GM21737 (cell line): ENCODE measurements at regions not wholly inside any gene's neighbourhood (a gene's known extent, or its start where the extent isn't known, plus 50 kb on each side); places are given as distances from the start of the nearest gene placed in this dataset.

Source experiments
- ATAC-seq: cut with Tn5 transposase; IDR thresholded peaks from one replicate; pipeline ENCODE4 v1.9.1; 2021; ENCODE audit warnings: mild to moderate bottlenecking, moderate library complexity; ENCODE audit not compliant: unreplicated experiment

DNA sequence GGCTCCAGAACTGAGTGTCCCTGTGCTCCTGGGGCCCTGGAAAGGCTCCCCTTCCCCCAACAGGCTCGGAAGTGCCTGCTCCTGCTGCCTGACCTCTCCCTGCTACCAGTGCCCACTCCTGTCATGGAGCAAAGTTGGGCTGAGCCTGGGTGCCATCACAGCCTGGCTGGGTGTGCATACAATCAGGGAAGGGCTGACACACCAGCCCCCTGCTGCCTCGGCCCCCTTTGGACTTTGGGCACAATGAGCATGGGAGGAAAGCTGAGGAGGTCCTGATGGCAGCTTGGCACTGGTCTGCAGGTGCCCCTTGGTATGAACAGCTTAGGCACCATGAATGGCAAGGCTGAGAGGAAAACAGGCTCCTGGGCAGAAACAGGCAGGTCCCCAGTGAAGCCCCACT is 405.0 kb downstream of the PID1 start:
- ATAC-seq, result no peak

DNA sequence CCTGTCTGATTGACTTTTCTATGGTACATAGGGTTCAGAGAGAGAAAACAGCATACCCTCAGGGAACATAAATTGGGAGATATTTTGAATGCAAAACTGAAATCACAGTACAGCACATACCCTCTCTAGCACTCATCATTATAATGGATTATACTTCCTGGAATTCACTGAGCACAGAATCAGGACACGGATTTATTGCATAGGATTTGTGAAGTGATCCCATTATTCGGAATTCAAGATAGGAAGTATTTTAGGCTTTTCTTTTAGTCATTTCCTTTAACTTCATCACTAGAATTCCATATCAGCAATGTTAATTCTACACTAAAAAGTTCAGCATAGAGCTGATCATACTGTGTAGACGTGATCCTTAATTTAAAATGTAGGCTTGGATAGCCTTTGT is 407.0 kb downstream of the PID1 start:
- ATAC-seq, result no peak

DNA sequence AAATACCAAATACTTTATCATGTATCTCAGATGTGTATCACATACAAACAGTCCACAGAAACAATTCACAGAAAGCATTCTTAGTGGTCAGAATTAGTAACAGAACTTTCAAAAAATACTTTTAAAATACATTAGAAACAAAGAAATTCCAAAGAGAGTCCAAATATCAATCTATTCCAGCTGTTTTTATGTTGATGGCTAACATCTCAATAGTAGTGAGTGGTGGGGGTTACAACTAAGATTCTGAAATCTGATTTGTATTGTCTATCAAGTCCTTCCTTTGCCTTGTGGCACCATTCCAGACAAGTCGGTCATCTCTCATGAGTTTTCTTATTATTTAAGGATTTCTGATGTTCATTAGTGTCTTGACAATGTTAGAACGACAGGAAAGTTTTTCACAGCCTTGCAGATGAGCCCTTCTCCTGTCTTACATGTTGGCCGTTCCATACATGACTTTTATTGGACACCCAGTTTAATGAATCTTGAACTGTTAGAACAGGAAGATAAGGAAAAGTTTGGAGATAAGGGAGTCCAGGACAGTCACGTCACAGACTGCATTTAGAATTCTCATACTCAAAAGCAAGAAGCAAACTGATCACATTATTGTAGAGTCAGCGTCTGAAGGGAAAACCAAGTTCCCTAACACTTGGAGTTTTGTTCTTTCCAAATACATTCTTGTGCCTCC is 410.3 kb downstream of the PID1 start:
- no peak for ATAC-seq

DNA sequence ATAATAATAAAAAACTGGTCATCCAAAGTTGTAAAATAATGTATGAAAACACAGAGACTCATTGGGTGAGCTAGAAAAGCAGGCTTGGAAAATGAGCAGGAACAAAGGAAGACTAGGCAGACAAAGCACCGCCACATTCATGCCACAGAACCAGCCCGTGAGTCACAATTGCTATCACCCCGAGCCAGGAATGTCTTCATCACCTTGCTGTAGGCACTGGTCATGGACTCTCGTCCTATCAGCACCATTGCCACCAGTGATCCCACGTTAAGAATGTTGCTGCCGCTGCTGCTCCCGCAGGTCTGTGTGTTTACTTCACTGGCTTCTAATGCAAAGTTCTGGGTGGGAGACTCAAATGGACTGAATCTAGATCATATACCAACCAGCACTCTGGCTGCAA is 417.9 kb downstream of the PID1 start:
- no peak for ATAC-seq

DNA sequence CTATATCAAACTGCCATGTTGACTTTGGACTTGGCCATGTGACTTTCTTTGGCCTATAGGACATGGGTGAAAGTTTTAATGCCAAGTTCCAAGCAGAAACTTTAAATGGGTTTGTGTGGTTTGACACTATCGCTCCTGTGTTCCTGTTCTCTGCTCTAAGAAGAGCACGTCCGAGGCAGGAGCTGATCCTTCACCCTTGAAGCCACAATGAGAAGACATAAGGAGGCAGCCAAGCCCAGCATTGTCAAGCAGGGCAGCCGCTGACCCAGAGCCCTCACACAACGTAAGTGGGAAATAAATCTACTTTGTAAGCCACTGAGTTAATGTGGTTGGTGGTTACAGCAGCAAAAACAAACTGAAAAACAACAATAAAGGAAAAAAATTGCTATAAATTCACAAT is 422.4 kb downstream of the PID1 start:
- ATAC-seq, result no peak

DNA sequence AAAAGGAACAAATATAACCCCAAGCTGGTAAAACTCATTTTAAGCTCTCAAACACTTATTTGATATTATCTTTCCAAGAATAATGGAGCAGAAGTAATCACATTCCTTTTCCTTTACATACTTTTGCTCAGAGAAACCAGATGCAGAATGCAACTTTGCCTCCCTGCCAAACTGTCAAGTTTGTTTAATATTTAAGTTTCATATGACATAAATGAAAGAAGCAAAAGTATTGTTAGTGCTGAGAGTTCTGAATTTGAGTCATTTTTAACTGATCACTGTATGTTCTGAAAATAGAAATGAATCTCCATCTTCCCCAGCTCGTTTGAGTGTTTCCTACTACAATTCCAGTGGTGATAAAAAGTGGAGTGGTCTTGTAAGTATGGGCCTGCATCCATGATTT is 423.4 kb downstream of the PID1 start:
- no peak for ATAC-seq

DNA sequence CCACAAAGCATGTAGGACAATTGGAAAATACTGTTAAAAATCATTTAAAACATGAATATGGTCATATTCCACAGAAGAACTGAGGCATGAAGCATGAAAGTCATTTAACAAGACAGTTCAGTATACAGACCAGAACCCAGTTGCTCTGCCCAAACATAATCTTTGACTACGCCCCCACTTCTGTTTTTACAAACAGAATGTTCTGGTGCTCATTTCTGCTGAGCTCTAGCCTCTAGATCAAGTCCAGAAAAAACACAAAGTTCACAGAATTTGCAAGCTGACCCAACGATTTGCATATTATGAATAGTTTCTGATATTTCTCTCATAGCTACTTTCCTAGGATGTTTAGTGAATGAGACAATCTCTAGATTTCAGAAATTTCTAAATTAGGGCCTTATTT is 424.9 kb downstream of the PID1 start:
- no peak for ATAC-seq

DNA sequence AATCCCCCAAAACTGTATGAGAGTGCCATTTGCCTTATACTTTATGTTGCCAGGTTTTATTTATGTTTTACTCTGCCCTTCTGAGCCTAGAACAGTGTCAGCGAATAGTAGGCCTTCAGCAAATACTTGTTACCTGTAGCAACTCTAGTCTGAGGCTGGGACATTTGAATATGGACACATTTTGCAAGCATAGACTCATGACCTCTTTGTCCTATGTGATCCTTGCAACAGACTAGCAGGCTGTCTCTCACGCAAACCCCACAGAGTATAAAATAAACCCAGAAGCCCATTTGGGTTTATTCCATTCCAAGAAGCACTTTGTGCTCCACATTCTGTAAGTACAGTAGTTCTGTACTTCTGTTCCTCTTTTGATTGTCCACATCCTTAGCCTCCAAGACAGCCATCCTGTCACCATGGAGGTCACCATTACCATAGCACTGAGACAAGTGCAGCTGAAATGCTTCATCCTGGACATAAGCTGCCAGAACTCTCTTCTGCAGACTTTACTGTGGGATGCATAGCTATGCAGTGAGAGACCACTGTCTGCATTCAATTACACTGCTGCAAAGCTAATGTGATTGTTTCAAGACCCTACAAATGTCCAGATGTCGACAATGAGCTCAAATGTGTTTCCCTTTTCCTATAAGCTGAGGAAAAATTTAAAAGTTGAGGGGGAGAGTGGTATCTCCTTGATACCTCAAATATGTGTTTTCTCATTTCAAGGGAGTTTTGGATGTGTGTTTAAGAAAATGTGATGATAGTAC is 425.7 kb downstream of the PID1 start:
- ATAC-seq, result no peak

DNA sequence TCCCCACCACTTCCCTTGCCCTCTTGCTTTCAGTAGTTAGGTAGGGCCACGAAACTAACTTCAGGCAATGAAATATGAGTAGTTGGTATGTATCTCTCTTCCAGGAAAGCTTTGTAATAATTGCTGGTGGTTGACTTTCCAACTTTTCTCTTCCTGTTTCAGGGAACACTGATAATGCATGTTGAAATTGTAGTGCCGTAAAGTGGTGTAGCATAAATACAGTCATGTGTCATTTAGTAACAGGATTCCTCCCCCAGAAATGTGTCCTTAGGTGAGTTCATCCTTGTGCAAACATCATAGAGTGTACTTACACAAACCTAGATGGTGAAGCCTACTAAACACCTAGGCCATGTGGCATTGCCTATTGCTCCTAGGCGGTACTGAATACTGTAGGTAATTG is 429.2 kb downstream of the PID1 start:
- ATAC-seq, result no peak

DNA sequence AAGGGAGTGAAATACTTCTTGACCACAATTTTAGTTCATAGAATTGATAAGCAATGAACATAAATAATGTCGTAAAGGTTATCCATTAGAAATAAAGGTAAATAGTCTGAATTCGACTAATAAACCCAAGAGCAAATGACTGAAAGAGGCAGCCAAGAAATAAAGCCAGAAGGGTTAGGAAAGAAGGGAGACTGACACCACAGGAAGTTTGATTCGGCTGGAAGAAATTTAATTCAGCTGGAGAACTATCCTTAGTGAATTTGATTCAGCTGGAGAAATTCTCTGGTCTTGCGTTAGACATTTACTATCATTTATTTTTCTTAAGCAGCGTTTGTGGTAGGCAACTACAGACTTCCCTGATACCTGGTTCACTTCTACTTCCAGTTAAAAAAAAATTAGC is 429.6 kb downstream of the PID1 start:
- no peak for ATAC-seq

DNA sequence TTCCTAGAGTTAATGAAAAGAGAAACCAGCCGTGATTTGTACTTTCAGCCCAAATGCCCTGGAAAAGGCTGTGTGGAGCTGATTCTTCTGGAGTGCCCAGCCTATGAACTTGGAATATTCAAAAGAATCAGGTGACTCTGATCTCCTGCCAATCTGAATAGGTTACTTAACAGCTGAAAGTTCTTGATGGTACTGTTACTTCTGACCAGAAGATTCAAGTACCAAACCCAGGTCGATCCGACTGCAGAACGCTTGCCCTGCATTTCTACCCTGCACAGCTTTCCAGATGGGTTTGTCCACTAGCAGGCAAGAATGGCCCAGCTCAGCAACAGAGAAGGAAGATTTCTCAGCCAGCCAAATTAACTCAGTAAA is 430.4 kb downstream of the PID1 start:
- no peak for ATAC-seq

DNA sequence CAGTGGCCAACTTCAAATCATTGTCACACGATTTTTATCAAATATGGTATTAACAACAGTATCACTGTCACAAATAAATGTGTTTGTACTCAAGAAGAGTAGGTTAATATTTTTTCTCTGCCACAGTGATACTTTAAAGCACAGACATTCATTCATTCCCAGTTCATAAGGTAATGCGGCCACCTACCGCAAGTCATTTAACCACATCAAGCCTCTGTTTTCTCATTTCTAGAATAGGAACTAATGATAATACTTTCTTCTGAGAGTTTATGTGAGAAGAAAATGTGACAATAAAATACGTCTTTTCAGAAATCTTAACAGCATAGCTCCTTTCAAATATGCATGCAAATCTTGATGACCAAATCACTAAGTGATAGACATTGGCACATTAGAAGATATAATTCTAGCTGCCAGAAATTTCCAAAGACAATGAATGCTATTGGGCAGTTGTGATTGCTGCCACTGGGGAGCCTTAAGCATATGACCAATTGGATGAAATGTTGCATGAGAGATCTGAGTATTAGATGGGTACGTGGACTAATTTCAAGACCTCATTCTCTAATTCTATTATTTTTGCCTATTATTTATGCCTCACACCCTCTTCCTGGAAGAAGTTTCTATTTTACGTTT is 430.9 kb downstream of the PID1 start:
- ATAC-seq, result no peak

DNA sequence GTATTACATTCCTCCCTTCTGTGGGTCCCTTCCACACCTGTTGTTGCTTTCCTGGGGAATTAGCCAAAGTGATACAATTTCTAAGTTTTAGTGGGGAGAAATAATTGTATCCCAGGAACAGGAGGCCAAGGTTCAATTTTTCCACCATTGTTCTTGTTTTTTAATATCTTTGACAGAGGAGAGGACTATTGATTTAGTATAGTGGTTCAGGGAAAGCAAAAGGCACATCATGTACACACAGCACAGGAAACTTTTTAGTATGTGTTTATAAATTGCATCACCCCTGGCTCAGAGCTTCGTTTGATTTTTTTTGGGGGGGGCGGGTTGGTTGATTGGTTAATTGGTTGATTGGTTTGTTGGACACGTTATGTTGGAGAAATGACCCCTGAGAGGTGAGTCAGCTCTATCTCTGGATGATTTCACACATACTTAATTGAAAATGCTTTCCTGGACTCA is 431.6 kb downstream of the PID1 start:
- no peak for ATAC-seq

DNA sequence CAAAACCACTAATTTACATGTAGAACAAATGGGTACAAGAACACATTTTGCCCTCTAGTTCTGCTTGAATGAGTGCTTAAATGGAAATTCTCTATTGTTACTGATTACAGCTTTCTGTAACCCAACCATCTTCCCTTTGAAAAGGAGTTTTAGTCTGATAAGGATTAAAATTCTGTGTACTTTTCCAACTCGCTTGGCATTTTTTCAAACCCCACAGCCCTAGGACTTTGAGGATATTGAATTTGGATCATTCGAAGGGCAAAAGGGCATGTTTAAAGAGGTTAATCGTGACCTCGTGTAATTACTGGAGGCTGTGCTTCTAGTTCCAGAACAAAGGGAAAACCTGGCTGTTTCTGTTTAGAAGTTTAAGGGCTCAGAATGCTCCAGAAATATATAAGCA is 432.3 kb downstream of the PID1 start:
- no peak for ATAC-seq

DNA sequence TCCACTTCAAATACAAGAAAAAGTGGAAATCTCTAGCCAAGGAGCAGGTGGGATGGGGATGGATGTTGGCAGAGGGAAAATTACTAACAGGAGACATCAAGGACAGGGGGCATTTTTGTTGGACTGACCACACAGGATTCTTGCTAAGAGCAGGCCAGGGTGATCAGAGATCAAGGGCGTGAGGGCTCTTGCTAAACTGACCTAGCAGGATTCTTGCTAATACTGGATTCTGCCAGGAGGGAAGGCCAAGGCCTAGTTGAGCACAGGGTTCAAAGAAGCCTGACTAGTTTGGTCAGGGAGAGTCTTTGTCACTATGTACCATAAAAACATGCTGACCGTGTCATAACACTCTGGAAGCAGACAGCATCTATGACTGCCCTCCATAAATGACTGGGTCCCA is 442.7 kb downstream of the PID1 start:
- ATAC-seq, result no peak

DNA sequence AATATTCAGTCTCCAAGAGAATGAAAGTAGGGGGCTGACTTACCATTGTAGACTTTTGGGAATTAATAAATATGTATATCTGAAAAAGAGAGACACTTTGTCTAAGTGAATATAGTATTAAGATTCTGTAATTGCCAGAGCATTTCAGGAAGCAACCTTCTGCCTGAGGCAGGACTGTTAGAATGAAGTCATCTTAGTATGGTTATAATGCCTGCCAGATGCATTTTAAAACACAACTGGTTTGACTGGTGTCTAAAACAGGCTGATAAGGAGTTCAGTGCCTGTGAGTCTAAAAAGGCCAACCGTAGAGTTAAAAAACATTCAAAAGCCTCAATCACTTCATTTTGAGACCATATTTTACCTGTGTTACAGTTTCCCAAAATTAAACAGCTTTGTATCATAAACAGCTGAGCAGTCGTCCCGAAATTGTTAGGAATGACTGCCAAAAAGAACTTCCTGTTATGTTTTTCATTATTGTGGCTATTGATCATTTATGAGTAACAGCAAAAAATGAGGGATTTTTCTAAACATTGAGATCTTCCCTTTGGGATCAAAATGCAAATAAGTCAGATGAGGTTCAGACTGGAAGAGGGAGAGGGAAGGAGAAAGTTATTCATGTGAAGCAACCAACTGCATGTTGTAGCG is 443.9 kb downstream of the PID1 start:
- ATAC-seq, result no peak

DNA sequence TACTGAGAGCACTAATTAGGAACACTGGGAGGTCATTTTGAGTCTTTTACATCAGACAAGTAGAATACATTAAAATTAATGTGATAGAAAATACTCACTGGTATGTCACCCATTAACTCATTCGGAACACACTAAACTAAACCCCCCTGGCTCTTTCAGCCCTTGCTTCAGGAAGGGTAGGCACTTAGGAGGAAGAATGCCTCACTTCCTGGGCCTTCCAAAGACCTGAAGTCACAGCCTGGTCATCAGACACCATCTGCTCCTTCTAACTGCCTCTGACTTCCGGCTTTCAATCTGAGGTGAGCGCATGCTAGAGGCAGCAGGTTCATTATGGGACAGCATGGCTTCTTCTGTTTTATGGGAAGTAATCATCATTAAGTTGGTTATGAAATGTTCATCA is 451.4 kb downstream of the PID1 start:
- no peak for ATAC-seq

DNA sequence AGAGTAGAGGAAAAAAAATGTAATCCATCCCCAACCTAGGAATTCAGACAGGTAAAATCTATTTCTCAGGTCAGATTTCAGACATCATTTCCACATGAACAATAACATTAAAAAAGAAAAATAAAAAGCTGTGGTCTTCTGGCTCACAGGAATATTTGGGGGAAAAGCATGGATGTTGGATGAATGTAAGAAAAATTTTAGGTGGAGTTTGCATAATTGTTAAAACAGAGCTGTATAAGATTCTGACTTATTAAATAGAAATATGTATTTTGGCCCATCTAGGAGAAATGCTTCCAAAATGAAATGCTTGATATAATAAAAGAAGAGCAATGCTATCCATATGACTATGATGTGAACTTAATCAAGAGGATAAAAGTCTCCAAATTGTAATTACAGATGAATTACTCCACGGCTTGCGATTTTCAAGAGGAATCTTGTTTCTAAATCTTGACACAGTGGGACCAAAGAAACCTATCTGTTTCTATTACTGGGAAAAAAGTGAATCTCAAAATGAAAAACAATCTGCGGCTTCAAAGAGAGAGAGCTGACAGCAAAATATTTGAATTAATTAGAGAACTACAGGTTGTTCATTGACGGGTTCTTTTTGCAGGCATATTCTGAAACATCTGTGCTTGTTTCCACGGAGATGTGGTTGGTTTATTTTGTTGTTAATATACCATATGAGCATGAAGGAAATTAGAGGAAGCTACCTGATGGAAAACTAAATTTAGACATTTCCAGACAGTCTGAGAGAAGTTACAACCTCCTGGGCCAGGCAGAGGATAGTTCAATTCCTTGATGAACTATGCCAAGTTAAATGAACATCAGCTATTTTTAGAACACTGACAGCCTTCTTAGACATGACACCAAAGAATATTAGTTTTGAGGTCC is 468.7 kb downstream of the PID1 start:
- no peak for ATAC-seq

DNA sequence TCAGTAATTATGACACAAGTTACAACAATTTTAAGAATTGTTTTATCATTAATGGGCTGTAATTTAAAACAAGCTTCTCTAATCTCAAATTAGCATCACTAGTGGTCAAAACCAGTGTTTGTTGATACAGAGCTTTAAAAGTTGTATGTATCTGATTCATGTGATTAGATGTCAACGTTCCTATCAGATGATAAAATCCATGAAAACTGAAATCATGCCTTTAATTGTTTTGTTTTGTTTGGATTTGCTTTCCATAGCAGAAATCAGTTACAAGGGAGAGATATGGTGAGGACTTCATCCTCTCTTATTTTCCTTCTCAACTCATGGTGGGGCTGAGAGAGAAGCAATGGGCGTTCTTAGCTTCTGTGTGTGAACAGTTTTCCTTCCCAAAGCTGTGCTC is 469.6 kb downstream of the PID1 start:
- no peak for ATAC-seq

DNA sequence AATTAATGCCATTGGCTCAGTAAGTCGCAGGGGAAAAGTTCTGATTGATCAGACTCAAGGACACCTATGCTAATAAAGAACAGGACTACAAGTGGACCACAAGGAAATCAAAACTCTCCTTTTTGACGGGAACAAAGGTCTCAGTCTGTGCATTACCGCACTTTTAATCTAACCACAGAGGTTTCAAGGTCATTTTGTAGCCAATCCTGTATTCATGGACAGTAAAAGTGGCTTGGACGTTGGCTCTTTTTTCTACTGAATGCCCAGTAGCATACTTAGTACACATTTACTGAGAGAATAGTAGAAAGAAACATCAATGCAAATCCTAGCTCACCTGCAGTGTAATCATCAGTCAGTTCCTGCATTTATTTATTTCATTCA is 471.9 kb downstream of the PID1 start:
- ATAC-seq, result no peak
